ENCODE measurements at regions not wholly inside any gene's neighbourhood (a gene's known extent, or its start where the extent isn't known, plus 50 kb on each side); places are given as distances from the start of the nearest gene placed in this dataset.

DNA sequence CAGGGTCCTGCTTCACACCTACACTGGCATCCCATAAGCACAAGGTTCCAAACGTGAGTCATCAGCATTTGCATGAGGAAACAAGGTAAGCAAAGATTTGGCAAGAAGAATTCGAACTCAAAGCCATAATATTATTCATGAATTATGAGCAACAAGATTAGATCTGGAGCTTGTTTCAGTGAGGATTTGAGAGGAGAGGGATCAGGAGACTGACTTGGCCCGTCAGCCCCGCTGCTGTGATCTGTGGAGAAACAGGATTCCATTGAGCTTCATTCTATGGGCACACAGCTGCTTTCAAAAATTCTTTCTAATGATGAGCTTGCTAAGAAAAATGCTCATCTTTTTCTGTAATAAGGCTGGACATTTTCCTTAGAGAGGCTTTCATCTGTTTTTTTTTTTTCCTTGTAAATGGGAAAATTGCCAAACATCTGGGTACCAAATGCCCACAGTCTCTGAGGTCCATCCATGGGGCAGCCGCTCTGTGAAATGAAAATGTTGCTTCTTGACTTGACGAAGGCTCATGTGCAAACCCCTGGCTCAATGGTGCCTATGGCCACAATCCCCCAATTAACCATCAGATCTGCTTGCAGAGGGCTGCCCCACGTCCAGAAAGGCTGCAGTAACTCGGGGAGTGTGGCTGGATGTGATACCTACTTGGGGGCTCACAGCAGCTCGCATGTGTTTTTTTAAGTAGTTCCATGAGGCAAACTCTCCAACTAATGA is 179.3 kb downstream of the TMEM18 start:
- no peak overlapping the region for H3K27ac Mint-ChIP-seq (ENCODE audit: unreplicated experiment)
- TF ChIP-seq, protein P1, sequence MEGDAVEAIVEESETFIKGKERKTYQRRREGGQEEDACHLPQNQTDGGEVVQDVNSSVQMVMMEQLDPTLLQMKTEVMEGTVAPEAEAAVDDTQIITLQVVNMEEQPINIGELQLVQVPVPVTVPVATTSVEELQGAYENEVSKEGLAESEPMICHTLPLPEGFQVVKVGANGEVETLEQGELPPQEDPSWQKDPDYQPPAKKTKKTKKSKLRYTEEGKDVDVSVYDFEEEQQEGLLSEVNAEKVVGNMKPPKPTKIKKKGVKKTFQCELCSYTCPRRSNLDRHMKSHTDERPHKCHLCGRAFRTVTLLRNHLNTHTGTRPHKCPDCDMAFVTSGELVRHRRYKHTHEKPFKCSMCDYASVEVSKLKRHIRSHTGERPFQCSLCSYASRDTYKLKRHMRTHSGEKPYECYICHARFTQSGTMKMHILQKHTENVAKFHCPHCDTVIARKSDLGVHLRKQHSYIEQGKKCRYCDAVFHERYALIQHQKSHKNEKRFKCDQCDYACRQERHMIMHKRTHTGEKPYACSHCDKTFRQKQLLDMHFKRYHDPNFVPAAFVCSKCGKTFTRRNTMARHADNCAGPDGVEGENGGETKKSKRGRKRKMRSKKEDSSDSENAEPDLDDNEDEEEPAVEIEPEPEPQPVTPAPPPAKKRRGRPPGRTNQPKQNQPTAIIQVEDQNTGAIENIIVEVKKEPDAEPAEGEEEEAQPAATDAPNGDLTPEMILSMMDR (IDR thresholded peaks at IDR 0.05), result no peak

DNA sequence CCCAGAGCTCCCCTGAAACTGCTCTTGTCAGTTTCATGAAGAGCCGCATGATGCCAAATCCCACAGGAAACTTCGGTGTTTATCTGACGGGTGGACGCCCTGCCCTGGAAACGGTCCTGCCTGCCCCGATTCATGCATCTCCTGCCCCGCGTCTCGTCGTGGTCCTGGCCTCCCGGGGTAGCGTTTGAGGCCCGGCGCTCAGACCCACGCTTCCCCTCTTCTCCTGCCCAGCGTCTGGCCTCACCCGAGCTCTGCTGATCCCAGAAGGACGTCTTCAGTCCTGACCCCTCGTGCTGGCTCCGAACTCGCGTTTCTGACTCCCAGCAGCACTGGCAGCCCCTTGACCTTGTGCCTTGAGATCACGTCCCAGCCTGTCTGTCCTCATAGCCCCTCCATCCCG is 180.5 kb downstream of the TMEM18 start:
- Mint-ChIP-seq H3K9me3 (ENCODE audit: unreplicated experiment) (no peaks in the 10 kb centered on the region), H3K27ac (ENCODE audit: unreplicated experiment) (no peak overlapping the region), H3K4me1 (ENCODE audit: unreplicated experiment) (peaks cover 3% of the 10 kb centered on the region), H3K36me3 (ENCODE audit: unreplicated experiment) (no peaks in the 10 kb centered on the region), H3K4me3 (ENCODE audit: unreplicated experiment) (no peak overlapping the region), H3K27me3 (ENCODE audit: unreplicated experiment) (peaks cover 26% of the 10 kb centered on the region)
- TF ChIP-seq, protein P1 (IDR thresholded peaks at IDR 0.05), result no peak
- DNase-seq (ENCODE audit: extremely low spot score, unreplicated experiment), result no peak

More for the DNA sequence above, 179.3 kb downstream of the TMEM18 start:
- H3K4me3 Mint-ChIP-seq (ENCODE audit: unreplicated experiment), result no peak overlapping the region
- H3K36me3 Mint-ChIP-seq (ENCODE audit: unreplicated experiment), result no peaks in the 10 kb centered on the region
- peaks cover 6% of the 10 kb centered on the region for H3K4me1 Mint-ChIP-seq (ENCODE audit: unreplicated experiment)
- no peaks in the 10 kb centered on the region for H3K9me3 Mint-ChIP-seq (ENCODE audit: unreplicated experiment)
- no peak for DNase-seq (ENCODE audit: extremely low spot score, unreplicated experiment)
- peaks cover 20% of the 10 kb centered on the region for H3K27me3 Mint-ChIP-seq (ENCODE audit: unreplicated experiment)

DNA sequence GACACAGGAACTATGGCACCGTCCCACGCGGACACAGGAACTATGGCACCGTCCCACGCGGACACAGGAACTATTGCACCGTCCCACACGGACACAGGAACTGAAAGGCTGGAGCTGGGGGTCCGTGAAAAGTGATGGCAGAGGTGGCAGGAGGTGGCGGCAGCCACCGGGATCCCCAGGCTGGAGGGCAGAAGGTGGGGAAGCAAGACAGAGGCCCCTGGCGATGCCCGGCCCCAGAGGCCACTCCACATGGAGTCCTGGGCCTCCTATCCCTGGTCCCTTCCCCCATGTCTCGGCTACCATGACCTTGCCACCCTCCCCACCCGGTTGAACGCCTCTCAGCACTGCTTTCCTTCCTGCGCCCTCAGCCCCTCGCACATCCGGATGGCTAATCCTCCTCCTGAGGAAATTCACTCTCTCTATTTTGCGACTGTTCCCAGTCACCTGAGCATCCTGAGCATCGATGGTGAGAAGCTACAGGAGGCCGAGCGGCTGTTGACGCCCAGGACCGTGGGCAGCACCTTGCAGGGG is 181.4 kb downstream of the TMEM18 start:
- no peaks in the 10 kb centered on the region for H3K36me3 Mint-ChIP-seq (ENCODE audit: unreplicated experiment)
- DNase-seq (ENCODE audit: extremely low spot score, unreplicated experiment), result no peak
- peaks cover 3% of the 10 kb centered on the region for H3K4me1 Mint-ChIP-seq (ENCODE audit: unreplicated experiment)
- TF ChIP-seq, protein P1 (IDR thresholded peaks at IDR 0.05), result no peak
- no peak overlapping the region for H3K27ac Mint-ChIP-seq (ENCODE audit: unreplicated experiment)
- no peak overlapping the region for H3K4me3 Mint-ChIP-seq (ENCODE audit: unreplicated experiment)
- peaks cover 32% of the 10 kb centered on the region for H3K27me3 Mint-ChIP-seq (ENCODE audit: unreplicated experiment)
- no peaks in the 10 kb centered on the region for H3K9me3 Mint-ChIP-seq (ENCODE audit: unreplicated experiment)

DNA sequence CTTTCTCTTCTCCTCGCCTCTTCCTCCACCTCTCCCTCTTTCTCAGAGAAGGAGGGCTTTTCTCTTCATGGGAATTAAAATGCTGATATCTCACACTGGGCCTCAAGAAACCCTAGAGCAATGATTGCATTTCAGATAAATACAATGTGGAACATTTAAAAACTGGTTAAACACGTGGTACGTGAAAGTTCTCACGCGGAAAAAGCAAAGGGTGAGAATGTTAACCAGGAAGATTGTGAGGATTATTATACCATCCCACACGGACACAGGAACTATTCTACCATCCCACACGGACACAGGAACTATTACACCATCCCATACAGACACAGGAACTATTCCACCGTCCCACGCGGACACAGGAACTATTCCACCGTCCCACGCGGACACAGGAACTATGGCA is 182.4 kb downstream of the TMEM18 start:
- DNase-seq (ENCODE audit: extremely low spot score, unreplicated experiment), result no peak
- H3K27ac Mint-ChIP-seq (ENCODE audit: unreplicated experiment), result no peak overlapping the region

DNA sequence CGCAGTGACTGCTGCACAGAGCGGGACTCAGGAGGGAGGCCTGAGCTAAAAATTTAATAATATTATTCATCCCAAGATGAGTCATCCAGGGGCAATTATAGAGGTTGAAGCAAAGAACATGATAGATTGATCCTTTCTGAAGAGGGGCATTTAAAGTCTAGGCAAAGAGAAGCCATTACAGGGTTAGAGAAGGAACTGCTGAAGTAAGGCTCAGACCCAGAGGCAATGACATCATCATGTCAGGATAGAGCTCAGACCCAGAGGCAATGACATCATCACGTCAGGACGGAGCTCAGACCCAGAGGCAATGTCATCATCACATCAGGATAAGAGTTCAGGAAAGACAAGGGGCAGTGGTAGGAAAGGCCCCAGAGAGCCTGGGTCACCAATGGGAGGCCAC is 184.0 kb downstream of the TMEM18 start:
- peaks cover 28% of the 10 kb centered on the region for H3K27me3 Mint-ChIP-seq (ENCODE audit: unreplicated experiment)
- TF ChIP-seq, protein P1 (IDR thresholded peaks at IDR 0.05), result no peak
- no peak for DNase-seq (ENCODE audit: extremely low spot score, unreplicated experiment)
- H3K9me3 Mint-ChIP-seq (ENCODE audit: unreplicated experiment), result no peaks in the 10 kb centered on the region
- no peaks in the 10 kb centered on the region for H3K36me3 Mint-ChIP-seq (ENCODE audit: unreplicated experiment)
- H3K4me1 Mint-ChIP-seq (ENCODE audit: unreplicated experiment), result peaks cover 3% of the 10 kb centered on the region
- H3K27ac Mint-ChIP-seq (ENCODE audit: unreplicated experiment), result no peak overlapping the region
- no peak overlapping the region for H3K4me3 Mint-ChIP-seq (ENCODE audit: unreplicated experiment)

More for the DNA sequence above, 182.4 kb downstream of the TMEM18 start:
- Mint-ChIP-seq H3K27me3 (ENCODE audit: unreplicated experiment) (peaks cover 36% of the 10 kb centered on the region), H3K4me3 (ENCODE audit: unreplicated experiment) (no peak overlapping the region), H3K36me3 (ENCODE audit: unreplicated experiment) (no peaks in the 10 kb centered on the region), H3K4me1 (ENCODE audit: unreplicated experiment) (peaks cover 3% of the 10 kb centered on the region), H3K9me3 (ENCODE audit: unreplicated experiment) (no peaks in the 10 kb centered on the region)
- TF ChIP-seq, protein P1 (IDR thresholded peaks at IDR 0.05), result no peak
